NT2/D1 (cell line): ENCODE measurements at regions not wholly inside any gene's neighbourhood (a gene's known extent, or its start where the extent isn't known, plus 50 kb on each side); places are given as distances from the start of the nearest gene placed in this dataset.

ENCODE experiments used
- SUZ12 ChIP-seq: IDR thresholded peaks from 2 replicates; pipeline ENCODE4 v1.6.1; 2011; ENCODE audit not compliant: insufficient read length, insufficient read depth; ENCODE audit errors: extremely low read depth
- YY1 ChIP-seq: IDR thresholded peaks from 2 replicates; pipeline ENCODE4 v1.6.1; 2011; ENCODE audit not compliant: insufficient read length, insufficient read depth
- ZNF274 ChIP-seq: IDR thresholded peaks from 2 replicates; pipeline ENCODE4 v1.6.1; 2011; ENCODE audit warnings: mild to moderate bottlenecking, low read depth, low read length

DNA sequence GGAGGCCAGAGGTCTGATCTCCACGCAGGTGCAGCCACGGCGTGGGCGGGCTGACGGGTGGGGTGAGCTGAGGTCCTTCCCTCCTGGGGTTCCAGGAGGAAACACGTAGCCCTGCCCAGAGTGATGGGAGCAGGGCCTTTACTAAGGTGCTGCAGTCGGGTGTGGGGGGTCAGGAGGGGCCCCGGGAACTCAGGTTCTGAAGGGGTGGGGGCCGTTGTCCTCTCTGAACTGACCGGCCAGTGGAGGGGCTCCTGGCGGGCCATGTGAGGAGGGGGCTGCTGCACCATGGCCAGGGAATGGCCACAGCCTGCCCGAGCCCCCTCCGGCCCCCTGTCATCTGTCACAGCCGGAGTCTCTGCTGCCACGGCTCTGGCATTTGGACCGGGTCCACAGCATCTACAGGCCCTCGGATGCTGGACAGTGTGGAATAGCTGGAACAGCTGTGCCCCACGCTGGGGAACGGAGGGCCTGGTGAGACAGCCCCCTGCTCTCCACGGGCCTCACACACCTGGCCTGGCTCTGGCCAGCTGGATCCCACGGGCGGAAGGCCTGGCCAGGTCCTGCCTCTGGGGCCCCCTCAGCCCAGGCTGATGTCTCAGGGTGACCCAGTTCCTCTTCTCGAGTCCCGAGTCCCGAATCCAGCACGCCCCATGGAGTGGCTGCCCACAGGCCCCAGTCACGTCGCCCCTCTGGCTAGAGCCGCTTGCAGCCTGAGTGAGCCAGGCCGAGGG, 145.6 kb upstream of the GPC1 start:
- TF ChIP-seq YY1 (no peak), SUZ12 (no peak), ZNF274 (no peak)
